Kidney tubule cell (primary cell): ENCODE measurements at regions not wholly inside any gene's neighbourhood (a gene's known extent, or its start where the extent isn't known, plus 50 kb on each side); places are given as distances from the start of the nearest gene placed in this dataset.
A peak's percentile ranks its signal among the peaks of the same experiment; 100 is the strongest.
"Not testable (repeated sequence)": the region's sequence is repeated elsewhere in the genome, so short reads cannot be mapped to it uniquely, and the experiment has no call there.

Experiments
- DNase-seq: peaks from one replicate; pipeline ENCODE4 v3.0.0-alpha.2; 2018; ENCODE audit warnings: low spot score

GRCh38 chr12:112711507-112711906 lies 80.0 kb upstream of the RPH3A start:
- peak; percentile 4 for DNase-seq

GRCh38 chr12:112712751-112713150 lies 78.8 kb upstream of the RPH3A start:
- not testable (repeated sequence) for DNase-seq

GRCh38 chr12:112713471-112713870 lies 78.1 kb upstream of the RPH3A start:
- DNase-seq: no peak

DNA sequence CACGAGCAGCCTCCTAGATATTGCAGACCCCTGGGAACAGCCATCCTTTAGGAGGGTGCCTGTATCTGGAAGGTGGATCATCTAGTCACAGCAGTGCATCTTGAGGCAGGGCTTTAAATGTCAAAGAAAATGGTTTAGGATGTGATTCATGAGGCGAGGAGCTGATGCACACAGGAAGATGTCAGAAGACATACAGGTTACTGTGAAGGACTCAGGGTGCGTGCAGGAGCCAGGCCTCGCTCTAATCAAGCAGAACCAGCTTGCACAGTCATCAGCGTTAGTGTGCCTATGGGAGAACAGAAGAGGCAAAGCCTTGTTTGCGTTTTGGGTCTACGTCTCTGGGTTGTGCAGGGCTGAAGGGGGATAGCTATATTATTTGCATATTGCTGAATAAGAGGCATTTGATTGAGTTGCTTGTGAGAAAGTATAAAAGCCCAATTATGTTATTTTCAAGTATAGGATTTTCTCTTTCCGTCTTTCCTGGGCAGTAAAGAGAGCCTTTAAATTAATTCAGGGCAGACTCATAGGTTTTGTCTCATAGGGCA lies 77.3 kb upstream of the RPH3A start:
- DNase-seq: peak; percentile 77

DNA sequence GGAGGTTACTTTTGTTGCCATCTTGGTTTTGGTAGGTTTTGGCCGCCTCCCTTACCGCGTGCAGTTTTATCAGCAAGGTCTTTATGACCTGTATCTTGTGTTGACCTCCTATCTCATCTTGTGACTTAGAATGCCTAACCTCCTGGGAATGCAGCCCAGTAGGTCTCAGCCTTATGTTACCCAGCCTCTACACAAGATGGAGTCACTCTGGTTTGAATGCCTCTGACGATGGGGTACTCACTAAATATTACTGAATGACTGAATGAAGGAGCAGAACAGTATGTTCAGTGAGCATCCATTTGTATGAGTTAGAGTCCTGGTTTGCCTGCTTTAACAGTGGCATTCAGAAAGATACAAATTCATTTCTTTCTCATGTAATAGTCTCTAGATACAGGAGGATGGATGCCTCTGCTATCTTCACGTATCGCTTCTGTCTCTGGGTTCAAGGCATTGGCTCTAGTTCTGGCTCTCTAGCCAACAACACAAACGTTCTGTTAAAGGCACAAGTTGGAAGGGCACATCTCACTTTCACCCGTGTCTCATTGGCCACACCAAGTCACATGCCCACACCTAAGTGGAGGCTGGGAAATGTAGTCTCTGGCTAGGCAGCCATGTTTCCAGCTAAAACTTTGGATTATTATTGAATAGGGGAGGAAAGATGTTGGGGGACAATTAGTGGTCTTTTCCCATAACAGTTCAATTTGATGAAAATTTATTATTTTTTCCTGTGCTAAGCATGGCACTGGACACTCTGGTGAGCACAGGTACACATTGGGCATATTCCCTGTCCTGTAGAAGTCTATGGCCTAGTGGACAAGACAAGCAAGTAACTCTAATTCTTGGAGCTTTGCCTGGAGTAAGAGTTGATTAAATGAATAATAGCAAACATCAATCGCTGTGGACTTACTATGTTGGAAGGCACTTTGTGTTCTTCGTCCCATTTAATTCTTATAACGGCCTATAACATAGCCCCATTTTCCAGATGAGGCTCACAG lies 75.2 kb upstream of the RPH3A start:
- no peak for DNase-seq

GRCh38 chr12:112728864-112729263 lies 62.7 kb upstream of the RPH3A start:
- DNase-seq: no peak

DNA sequence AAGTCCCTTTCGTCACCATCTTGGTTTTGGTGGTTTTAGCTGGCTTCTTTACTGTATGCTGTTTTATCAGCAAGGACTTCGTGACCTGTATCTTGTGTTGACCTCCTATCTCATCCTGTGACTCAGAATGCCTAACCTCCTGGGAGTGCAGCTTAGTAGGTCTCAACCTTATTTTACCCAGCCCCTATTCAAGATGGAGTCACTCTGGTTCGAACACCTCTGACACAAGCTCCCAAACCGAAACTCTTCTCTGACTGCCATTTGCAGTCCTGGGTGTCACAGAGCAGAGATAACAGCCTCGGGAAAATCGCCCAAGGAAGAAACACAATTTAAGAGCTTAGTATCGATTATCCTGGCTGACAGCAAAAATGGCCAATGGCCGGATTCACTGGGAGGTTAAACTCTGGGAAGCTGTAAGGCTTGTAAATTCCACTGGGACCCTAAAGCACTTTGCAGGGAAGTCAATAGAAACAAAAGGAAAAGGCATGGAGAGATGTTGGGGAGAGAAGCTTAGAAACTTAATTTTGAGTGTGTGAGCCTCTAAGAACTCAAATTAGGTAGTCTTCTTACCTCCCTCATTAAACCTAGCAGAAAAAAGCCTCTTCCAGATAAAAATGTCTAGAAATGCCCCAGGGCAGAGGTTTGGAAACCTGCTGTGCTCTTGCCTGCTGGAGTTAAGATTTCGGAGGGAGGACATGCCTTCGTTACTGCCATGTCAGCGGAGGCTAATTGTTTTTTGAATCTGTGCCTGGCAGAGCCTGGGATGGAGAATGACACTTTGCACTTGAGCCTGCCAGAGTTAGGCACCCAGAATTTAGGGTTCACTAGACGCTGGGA lies 56.5 kb upstream of the RPH3A start:
- no peak for DNase-seq

DNA sequence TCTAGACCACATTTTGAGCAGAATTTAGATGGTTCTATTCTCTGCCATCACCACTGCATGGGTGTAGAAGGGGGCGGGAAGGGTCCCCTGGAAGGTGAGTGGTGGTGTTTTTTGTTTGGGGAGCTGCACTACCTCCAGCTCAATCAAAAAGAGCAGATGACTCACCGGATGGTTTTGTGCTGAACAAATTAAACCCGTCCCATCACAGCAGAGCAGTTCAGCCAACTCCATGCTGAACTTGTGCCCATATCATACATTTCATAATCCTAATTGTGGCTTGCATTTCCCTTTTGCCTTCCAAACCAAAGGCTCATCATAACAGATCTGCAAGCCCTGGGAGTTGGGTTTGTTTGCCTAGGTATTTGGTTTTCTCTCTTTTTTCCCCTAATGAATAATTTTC lies 53.0 kb upstream of the RPH3A start:
- DNase-seq: no peak

GRCh38 chr12:112740387-112740934 lies 51.1 kb upstream of the RPH3A start:
- no peak for DNase-seq

DNA sequence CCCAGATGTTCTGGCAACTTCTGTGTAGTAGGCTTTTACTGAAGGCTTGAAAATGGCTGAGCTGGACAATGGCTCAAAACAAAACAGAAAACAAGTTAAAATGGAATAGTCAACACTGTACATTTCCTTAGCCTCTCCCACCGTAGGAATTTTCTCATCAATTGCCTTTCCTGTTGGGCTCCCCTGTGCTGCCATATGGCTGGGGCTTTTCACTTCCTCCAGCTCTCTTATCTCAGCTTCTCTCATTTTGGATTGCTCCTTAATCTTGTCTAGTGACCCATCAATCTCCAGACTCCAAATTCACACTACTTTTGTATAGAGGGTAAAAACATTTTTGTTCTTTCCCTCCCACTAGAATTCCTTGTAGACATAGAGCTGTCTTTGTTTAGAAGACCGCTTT lies 50.4 kb upstream of the RPH3A start:
- DNase-seq: no peak
